Gastroesophageal sphincter (tissue), 3 donors: ENCODE measurements at regions not wholly inside any gene's neighbourhood (a gene's known extent, or its start where the extent isn't known, plus 50 kb on each side); places are given as distances from the start of the nearest gene placed in this dataset.

Source experiments
- POLR2A ChIP-seq, 2 donors: fragments of 450-650 bp; IDR thresholded peaks; one replicate each; pipeline ENCODE4 v1.6.1; 2017; ENCODE audit warnings: antibody characterized with exemption in 2 of 2, mild to moderate bottlenecking in 2 of 2, moderate library complexity in 1 of 2
- TF ChIP-seq, protein P1 (sequence below), 4 experiments: fragments of 200-600 bp in 2 of 4; fragments of 450-650 bp in 2 of 4; sonication (generic) in 1 of 4; IDR thresholded peaks; one replicate each; pipeline ENCODE4 v1.5.1; 2017 to 2019; ENCODE audit warnings: antibody characterized with exemption in 4 of 4, mild to moderate bottlenecking in 2 of 4, moderate library complexity in 2 of 4

DNA sequence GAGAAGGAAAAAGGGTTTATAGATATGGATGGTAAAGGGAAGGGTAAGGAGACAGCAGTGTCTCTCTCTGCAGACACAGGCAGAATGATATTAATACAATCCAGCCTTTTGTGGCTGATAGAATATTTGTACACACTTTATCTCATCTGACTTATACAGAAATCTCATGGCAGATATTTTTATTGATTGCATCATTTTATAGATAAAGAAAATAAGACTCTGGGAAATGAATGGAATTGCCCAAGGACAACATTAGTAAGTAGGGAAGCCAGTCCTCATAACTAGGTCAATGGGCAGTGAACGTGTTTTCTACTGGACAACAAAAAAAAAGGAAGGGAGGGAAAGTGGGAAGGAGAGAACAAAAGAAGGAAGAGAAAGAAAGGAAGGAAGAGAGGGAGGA, 236.4 kb upstream of the EPHA4 start:
- TF ChIP-seq, protein P1, sequence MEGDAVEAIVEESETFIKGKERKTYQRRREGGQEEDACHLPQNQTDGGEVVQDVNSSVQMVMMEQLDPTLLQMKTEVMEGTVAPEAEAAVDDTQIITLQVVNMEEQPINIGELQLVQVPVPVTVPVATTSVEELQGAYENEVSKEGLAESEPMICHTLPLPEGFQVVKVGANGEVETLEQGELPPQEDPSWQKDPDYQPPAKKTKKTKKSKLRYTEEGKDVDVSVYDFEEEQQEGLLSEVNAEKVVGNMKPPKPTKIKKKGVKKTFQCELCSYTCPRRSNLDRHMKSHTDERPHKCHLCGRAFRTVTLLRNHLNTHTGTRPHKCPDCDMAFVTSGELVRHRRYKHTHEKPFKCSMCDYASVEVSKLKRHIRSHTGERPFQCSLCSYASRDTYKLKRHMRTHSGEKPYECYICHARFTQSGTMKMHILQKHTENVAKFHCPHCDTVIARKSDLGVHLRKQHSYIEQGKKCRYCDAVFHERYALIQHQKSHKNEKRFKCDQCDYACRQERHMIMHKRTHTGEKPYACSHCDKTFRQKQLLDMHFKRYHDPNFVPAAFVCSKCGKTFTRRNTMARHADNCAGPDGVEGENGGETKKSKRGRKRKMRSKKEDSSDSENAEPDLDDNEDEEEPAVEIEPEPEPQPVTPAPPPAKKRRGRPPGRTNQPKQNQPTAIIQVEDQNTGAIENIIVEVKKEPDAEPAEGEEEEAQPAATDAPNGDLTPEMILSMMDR (IDR thresholded peaks at IDR 0.05) = no peak
- no peak for TF ChIP-seq POLR2A (IDR thresholded peaks at IDR 0.05)
